Glutamatergic neuron (in vitro differentiated cells): ENCODE measurements at regions not wholly inside any gene's neighbourhood (a gene's known extent, or its start where the extent isn't known, plus 50 kb on each side); places are given as distances from the start of the nearest gene placed in this dataset.

Source experiments
- DNase-seq: peaks from one replicate; pipeline ENCODE4 v3.0.0; 2022
- H3K27ac Mint-ChIP-seq: one replicate; pipeline ENCODE4 v1.8.0; 2020; ENCODE audit warnings: mild to moderate bottlenecking, mixed read lengths, inconsistent platforms; ENCODE audit not compliant: unreplicated experiment
- H3K27me3 Mint-ChIP-seq: one replicate; pipeline ENCODE4 v1.8.0; 2020; ENCODE audit warnings: mild to moderate bottlenecking, moderate library complexity, mixed read lengths, inconsistent platforms; ENCODE audit not compliant: unreplicated experiment
- H3K36me3 Mint-ChIP-seq: one replicate; pipeline ENCODE4 v1.8.0; 2020; ENCODE audit warnings: mild to moderate bottlenecking, mixed read lengths, inconsistent platforms; ENCODE audit not compliant: unreplicated experiment
- H3K4me1 Mint-ChIP-seq: one replicate; pipeline ENCODE4 v1.8.0; 2020; ENCODE audit warnings: mild to moderate bottlenecking, low read depth, mixed read lengths, inconsistent platforms; ENCODE audit not compliant: unreplicated experiment
- H3K4me3 Mint-ChIP-seq: one replicate; pipeline ENCODE4 v1.8.0; 2020; ENCODE audit warnings: mild to moderate bottlenecking, mixed read lengths, inconsistent platforms; ENCODE audit not compliant: unreplicated experiment
- H3K9me3 Mint-ChIP-seq: one replicate; pipeline ENCODE4 v1.8.0; 2020; ENCODE audit warnings: mild to moderate bottlenecking, moderate library complexity, mixed read lengths, inconsistent platforms; ENCODE audit not compliant: unreplicated experiment
- CTCF ChIP-seq: fragments of 200-600 bp; sonication (generic); IDR thresholded peaks from one replicate; pipeline ENCODE4 v1.5.0; 2021; ENCODE audit not compliant: partially characterized antibody, unreplicated experiment

GRCh38 chr7:89776980-89777379, 377.3 kb upstream of the STEAP1 start:
- DNase-seq = no peak
- no peaks in the 10 kb centered on the region for H3K36me3 Mint-ChIP-seq
- H3K4me3 Mint-ChIP-seq = no peak overlapping the region
- no peak for TF ChIP-seq CTCF
- H3K4me1 Mint-ChIP-seq = no peaks in the 10 kb centered on the region
- H3K27ac Mint-ChIP-seq = no peak overlapping the region
- peaks cover 1% of the 10 kb centered on the region for H3K9me3 Mint-ChIP-seq
- peaks cover 1% of the 10 kb centered on the region for H3K27me3 Mint-ChIP-seq

- H3K4me3 Mint-ChIP-seq = no peak overlapping the region
- DNase-seq = no peak
- H3K27me3 Mint-ChIP-seq = peaks cover 1% of the 10 kb centered on the region
- H3K9me3 Mint-ChIP-seq = peaks cover 1% of the 10 kb centered on the region
- H3K27ac Mint-ChIP-seq = no peak overlapping the region
- no peak for TF ChIP-seq CTCF
- no peaks in the 10 kb centered on the region for H3K4me1 Mint-ChIP-seq
- H3K36me3 Mint-ChIP-seq = no peaks in the 10 kb centered on the region
Measured at GRCh38 chr7:89777499-89777898, 376.8 kb upstream of the STEAP1 start.

- Mint-ChIP-seq H3K36me3 (no peaks in the 10 kb centered on the region), H3K4me3 (no peak overlapping the region), H3K4me1 (no peaks in the 10 kb centered on the region), H3K27me3 (peaks cover 1% of the 10 kb centered on the region), H3K27ac (no peak overlapping the region), H3K9me3 (peaks cover 1% of the 10 kb centered on the region)
- no peak for TF ChIP-seq CTCF
- no peak for DNase-seq
Measured at GRCh38 chr7:89780291-89780690, 374.0 kb upstream of the STEAP1 start.

- no peak for DNase-seq
- Mint-ChIP-seq H3K4me3 (no peak overlapping the region), H3K4me1 (peaks cover 3% of the 10 kb centered on the region), H3K27ac (no peak overlapping the region), H3K36me3 (no peaks in the 10 kb centered on the region), H3K9me3 (peaks cover 2% of the 10 kb centered on the region), H3K27me3 (no peaks in the 10 kb centered on the region)
- no peak for TF ChIP-seq CTCF
Measured at GRCh38 chr7:89796481-89796880, 357.8 kb upstream of the STEAP1 start.

- Mint-ChIP-seq H3K4me1 (no peaks in the 10 kb centered on the region), H3K27ac (no peak overlapping the region), H3K27me3 (no peaks in the 10 kb centered on the region), H3K4me3 (no peak overlapping the region), H3K9me3 (peaks cover 2% of the 10 kb centered on the region), H3K36me3 (no peaks in the 10 kb centered on the region)
- no peak for DNase-seq
- TF ChIP-seq CTCF = no peak
Measured at GRCh38 chr7:89797965-89798598, 356.2 kb upstream of the STEAP1 start.
